Esophagus squamous epithelium (tissue), 4 donors: ENCODE measurements at regions not wholly inside any gene's neighbourhood (a gene's known extent, or its start where the extent isn't known, plus 50 kb on each side); places are given as distances from the start of the nearest gene placed in this dataset.

Experiments
- POLR2A ChIP-seq, 4 donors: fragments of 450-650 bp; IDR thresholded peaks; one replicate each; pipeline ENCODE4 v1.6.1; 2017; ENCODE audit warnings: antibody characterized with exemption in 4 of 4, mild to moderate bottlenecking in 4 of 4, moderate library complexity in 3 of 4
- TF ChIP-seq, protein P1 (sequence below), 6 experiments: fragments of 450-650 bp in 4 of 6; fragments of 200-600 bp in 2 of 6; sonication (generic) in 2 of 6; IDR thresholded peaks; one replicate each; pipeline ENCODE4 v1.5.1; 2016 to 2019; ENCODE audit warnings: antibody characterized with exemption in 6 of 6, mild to moderate bottlenecking in 4 of 6, moderate library complexity in 4 of 6

DNA sequence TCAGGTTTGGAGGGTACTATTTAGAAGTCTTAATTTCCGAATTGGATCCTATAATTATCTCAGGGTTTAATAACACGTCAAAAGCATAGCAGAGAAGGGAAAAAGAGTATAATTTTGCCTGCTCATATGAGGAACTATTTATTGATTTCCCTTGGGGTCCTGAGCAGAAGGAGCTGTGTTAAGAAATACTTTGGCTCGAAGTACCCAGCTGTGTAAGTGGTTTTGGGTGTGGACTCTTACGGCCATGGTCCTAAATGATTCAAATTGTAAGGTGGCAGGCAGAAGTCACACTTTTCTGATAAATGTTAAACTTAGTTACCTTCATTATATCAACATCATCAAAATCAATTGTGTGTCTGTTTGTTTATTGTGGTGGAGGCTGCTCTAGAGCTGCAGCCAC is 190.4 kb downstream of the MTRR start:
- TF ChIP-seq, protein P1, sequence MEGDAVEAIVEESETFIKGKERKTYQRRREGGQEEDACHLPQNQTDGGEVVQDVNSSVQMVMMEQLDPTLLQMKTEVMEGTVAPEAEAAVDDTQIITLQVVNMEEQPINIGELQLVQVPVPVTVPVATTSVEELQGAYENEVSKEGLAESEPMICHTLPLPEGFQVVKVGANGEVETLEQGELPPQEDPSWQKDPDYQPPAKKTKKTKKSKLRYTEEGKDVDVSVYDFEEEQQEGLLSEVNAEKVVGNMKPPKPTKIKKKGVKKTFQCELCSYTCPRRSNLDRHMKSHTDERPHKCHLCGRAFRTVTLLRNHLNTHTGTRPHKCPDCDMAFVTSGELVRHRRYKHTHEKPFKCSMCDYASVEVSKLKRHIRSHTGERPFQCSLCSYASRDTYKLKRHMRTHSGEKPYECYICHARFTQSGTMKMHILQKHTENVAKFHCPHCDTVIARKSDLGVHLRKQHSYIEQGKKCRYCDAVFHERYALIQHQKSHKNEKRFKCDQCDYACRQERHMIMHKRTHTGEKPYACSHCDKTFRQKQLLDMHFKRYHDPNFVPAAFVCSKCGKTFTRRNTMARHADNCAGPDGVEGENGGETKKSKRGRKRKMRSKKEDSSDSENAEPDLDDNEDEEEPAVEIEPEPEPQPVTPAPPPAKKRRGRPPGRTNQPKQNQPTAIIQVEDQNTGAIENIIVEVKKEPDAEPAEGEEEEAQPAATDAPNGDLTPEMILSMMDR (IDR thresholded peaks at IDR 0.05) = no peak
- no peak for TF ChIP-seq POLR2A (IDR thresholded peaks at IDR 0.05)
